CD14-positive monocyte (primary cell): ENCODE measurements at regions not wholly inside any gene's neighbourhood (a gene's known extent, or its start where the extent isn't known, plus 50 kb on each side); places are given as distances from the start of the nearest gene placed in this dataset.

Experiments used
- DNase-seq, 3 donors: peaks; one replicate each; pipeline ENCODE4 v3.0.0-alpha.2; 2011 to 2022
- H2AFZ ChIP-seq: 2 replicates; pipeline ENCODE4 v1.6.0; 2012; ENCODE audit warnings: mild to moderate bottlenecking, low read depth, low read length, inconsistent platforms; ENCODE audit not compliant: insufficient read depth, poor library complexity, severe bottlenecking
- H3K27ac ChIP-seq, 2 donors: 1 replicate in 1 of 2; 2 replicates in 1 of 2; pipeline ENCODE4 v1.5.1; 2012 to 2013; ENCODE audit warnings: low read length in 2 of 2, control low read depth in 1 of 2, inconsistent platforms in 1 of 2, low read depth in 1 of 2, mild to moderate bottlenecking in 1 of 2
- H3K27me3 ChIP-seq, 2 donors: one replicate each; pipeline versions ENCODE4 v1.6.0 to v1.6.1; 2011 to 2013; ENCODE audit warnings: low read length in 2 of 2; ENCODE audit not compliant: control insufficient read depth in 2 of 2, insufficient read depth in 2 of 2
- H3K36me3 ChIP-seq, 2 donors: replicated peaks in 1 of 2; 1 replicate in 1 of 2; 2 replicates in 1 of 2; pipeline versions ENCODE4 v1.5.1 to v1.6.1; 2012 to 2013; ENCODE audit warnings: low read length in 2 of 2, control low read depth in 1 of 2, inconsistent platforms in 1 of 2, mild to moderate bottlenecking in 1 of 2; ENCODE audit not compliant: insufficient read depth in 2 of 2, control insufficient read depth in 1 of 2
- H3K4me1 ChIP-seq, 2 donors: 1 replicate in 1 of 2; 2 replicates in 1 of 2; pipeline versions ENCODE4 v1.5.1 to v1.6.1; 2012 to 2013; ENCODE audit warnings: low read length in 2 of 2, control low read depth in 1 of 2, inconsistent platforms in 1 of 2, mild to moderate bottlenecking in 1 of 2, moderate library complexity in 1 of 2; ENCODE audit not compliant: insufficient read depth in 2 of 2, control insufficient read depth in 1 of 2
- H3K4me2 ChIP-seq: replicated peaks from 2 replicates; pipeline ENCODE3; 2012; ENCODE audit warnings: low read length, moderate library complexity, mild to moderate bottlenecking; ENCODE audit not compliant: poor library complexity, severe bottlenecking; ENCODE audit errors: extremely low read depth
- H3K4me3 ChIP-seq, 3 experiments: fragments of 200-600 bp in 1 of 3; sonication (generic) in 1 of 3; replicated peaks in 1 of 3; 1 replicate in 2 of 3; 2 replicates in 1 of 3; pipeline ENCODE4 v1.5.1; 2011 to 2013; ENCODE audit warnings: low read length in 3 of 3, mild to moderate bottlenecking in 3 of 3, control low read depth in 2 of 3, low read depth in 2 of 3, inconsistent platforms in 1 of 3, moderate library complexity in 1 of 3
- H3K79me2 ChIP-seq: 2 replicates; pipeline ENCODE4 v1.6.0; 2012; ENCODE audit warnings: mild to moderate bottlenecking, control low read depth, inconsistent platforms, low read length, moderate library complexity; ENCODE audit not compliant: insufficient read depth
- H3K9ac ChIP-seq: 2 replicates; pipeline ENCODE4 v1.6.0; 2017; ENCODE audit warnings: low read length, mild to moderate bottlenecking; ENCODE audit not compliant: insufficient read depth, poor library complexity, severe bottlenecking
- H3K9me3 ChIP-seq, 2 donors: replicated peaks in 1 of 2; 1 replicate in 1 of 2; 2 replicates in 1 of 2; pipeline versions ENCODE4 v1.5.1 to v1.6.1; 2012 to 2013; ENCODE audit warnings: low read length in 2 of 2, control low read depth in 1 of 2; ENCODE audit not compliant: control insufficient read depth in 1 of 2, insufficient read depth in 1 of 2
- H4K20me1 ChIP-seq: 2 replicates; pipeline ENCODE4 v1.6.0; 2012; ENCODE audit warnings: mild to moderate bottlenecking, low read length, control low read depth, moderate library complexity; ENCODE audit not compliant: insufficient read depth
- H3K27ac Mint-ChIP-seq, 7 donors: one replicate each; pipeline ENCODE4 v1.8.0; 2020; ENCODE audit warnings: mild to moderate bottlenecking in 7 of 7, mixed read lengths in 7 of 7, moderate library complexity in 6 of 7, inconsistent platforms in 2 of 7
- H3K27me3 Mint-ChIP-seq, 3 donors: one replicate each; pipeline ENCODE4 v1.8.0; 2021 to 2022; ENCODE audit warnings: low read depth in 3 of 3, mild to moderate bottlenecking in 3 of 3, mixed read lengths in 3 of 3, moderate library complexity in 3 of 3, inconsistent platforms in 1 of 3
- H3K36me3 Mint-ChIP-seq, 2 donors: one replicate each; pipeline ENCODE4 v1.8.0; 2020; ENCODE audit warnings: mixed read lengths in 2 of 2, inconsistent platforms in 1 of 2, mild to moderate bottlenecking in 1 of 2
- H3K4me1 Mint-ChIP-seq: one replicate; pipeline ENCODE4 v1.8.0; 2020; ENCODE audit warnings: mild to moderate bottlenecking, mixed read lengths
- H3K4me3 Mint-ChIP-seq, 2 donors: one replicate each; pipeline ENCODE4 v1.8.0; 2020; ENCODE audit warnings: mild to moderate bottlenecking in 2 of 2, mixed read lengths in 2 of 2, moderate library complexity in 1 of 2
- H3K9me3 Mint-ChIP-seq, 7 donors: one replicate each; pipeline ENCODE4 v1.8.0; 2020 to 2022; ENCODE audit warnings: mixed read lengths in 7 of 7, mild to moderate bottlenecking in 6 of 7, moderate library complexity in 6 of 7, inconsistent platforms in 2 of 7
- WGBS: methylation state at CpG from one replicate; pipeline ENCODE4 v1.1.5; 2013; ENCODE audit warnings: missing lambda C conversion rate; ENCODE audit not compliant: insufficient coverage; 5-methylcytosine and 5-hydroxymethylcytosine counted together
- intact Hi-C, 2 donors: fragments of 100-400 bp; cut with micrococcal nuclease; formaldehyde crosslinking; loops; one replicate each; pipeline versions ENCODE4 v1.15.0 to v1.15.1; 2023
- TF ChIP-seq, protein P1 (sequence below): fragments of 200-600 bp; IDR thresholded peaks from one replicate; pipeline ENCODE4 v1.8.0; 2022; ENCODE audit warnings: antibody characterized with exemption, mild to moderate bottlenecking

DNA sequence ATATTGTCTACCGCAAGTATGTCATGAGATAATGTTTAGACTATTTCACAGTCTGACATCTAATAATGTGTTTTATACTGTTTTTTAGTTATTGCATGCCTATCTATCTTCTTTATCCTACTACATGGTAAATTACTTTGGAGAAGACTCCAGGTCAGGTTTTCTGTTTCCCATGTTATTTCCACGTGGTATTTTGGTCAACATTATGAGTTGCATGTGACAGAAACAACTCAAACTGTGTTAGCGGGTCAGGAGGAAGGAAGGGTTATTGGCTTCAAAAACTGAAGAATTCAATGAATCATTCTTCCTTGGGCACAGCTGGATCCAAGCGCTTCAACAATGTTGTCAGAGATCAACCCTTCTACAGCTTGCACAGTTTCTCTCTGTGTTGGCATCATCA, 252.1 kb upstream of the CCNG1 start:
- Histone ChIP-seq H3K9ac (no peak overlapping the region), H3K9me3 (peaks cover 0 to 3% of the 10 kb centered on the region in 2 donors), H3K4me1 (no peaks in the 10 kb centered on the region), H3K4me2 (no peak overlapping the region), H3K27me3 (no peaks in the 10 kb centered on the region), H4K20me1 (no peaks in the 10 kb centered on the region), H2AFZ (no peak overlapping the region), H3K27ac (no peak overlapping the region), H3K79me2 (no peaks in the 10 kb centered on the region), H3K36me3 (no peaks in the 10 kb centered on the region), H3K4me3 (no peak overlapping the region)
- H3K4me3 Mint-ChIP-seq: no peak overlapping the region
- H3K27me3 Mint-ChIP-seq: no peaks in the 10 kb centered on the region
- peaks cover 0 to 4% (median 3%) of the 10 kb centered on the region in 7 donors for H3K9me3 Mint-ChIP-seq
- TF ChIP-seq, protein P1, sequence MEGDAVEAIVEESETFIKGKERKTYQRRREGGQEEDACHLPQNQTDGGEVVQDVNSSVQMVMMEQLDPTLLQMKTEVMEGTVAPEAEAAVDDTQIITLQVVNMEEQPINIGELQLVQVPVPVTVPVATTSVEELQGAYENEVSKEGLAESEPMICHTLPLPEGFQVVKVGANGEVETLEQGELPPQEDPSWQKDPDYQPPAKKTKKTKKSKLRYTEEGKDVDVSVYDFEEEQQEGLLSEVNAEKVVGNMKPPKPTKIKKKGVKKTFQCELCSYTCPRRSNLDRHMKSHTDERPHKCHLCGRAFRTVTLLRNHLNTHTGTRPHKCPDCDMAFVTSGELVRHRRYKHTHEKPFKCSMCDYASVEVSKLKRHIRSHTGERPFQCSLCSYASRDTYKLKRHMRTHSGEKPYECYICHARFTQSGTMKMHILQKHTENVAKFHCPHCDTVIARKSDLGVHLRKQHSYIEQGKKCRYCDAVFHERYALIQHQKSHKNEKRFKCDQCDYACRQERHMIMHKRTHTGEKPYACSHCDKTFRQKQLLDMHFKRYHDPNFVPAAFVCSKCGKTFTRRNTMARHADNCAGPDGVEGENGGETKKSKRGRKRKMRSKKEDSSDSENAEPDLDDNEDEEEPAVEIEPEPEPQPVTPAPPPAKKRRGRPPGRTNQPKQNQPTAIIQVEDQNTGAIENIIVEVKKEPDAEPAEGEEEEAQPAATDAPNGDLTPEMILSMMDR: no peak
- H3K36me3 Mint-ChIP-seq: no peaks in the 10 kb centered on the region
- no peak for DNase-seq
- no peaks in the 10 kb centered on the region for H3K4me1 Mint-ChIP-seq
- H3K27ac Mint-ChIP-seq: no peak overlapping the region
- intact Hi-C loops: no loop called here
- WGBS: 86% methylated on average over 2 of the region's 4 CpGs

DNA sequence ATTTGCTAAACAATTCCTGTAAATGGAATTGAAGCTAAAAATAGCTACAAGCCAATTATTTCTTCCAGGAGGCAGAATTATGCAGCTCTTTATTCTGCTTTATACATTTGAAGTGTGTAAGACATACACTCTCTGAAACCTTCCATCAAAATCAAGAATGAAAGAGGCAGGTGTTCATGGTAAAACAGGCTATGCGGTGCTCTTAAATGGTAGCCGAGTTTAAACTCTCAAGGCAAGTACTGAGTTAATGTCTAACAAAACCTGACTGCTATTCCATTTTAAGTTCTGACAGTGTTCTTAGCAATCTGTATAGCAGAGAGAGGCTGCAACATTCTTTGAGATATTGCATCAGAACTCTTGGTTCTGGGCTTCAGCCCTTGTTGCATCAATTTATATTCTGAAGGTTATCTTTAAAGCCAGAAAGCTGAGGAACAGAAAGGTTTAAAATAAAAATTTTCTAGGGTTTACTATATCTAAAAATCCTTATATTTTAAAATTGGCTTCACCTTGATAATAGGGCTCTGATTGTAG, 248.3 kb upstream of the CCNG1 start:
- H3K27me3 ChIP-seq: no peaks in the 10 kb centered on the region
- H3K9me3 Mint-ChIP-seq: peaks cover 0 to 6% (median 0%) of the 10 kb centered on the region in 7 donors
- no peak overlapping the region for H3K27ac Mint-ChIP-seq
- H3K4me3 Mint-ChIP-seq: no peak overlapping the region
- H3K36me3 ChIP-seq: no peaks in the 10 kb centered on the region
- TF ChIP-seq, protein P1: no peak
- intact Hi-C loops: no loop called here
- H3K9ac ChIP-seq: no peak overlapping the region
- no peaks in the 10 kb centered on the region for H3K27me3 Mint-ChIP-seq
- no peaks in the 10 kb centered on the region for H3K36me3 Mint-ChIP-seq
- H3K4me1 ChIP-seq: no peaks in the 10 kb centered on the region
- peaks cover 0 to 6% of the 10 kb centered on the region in 2 donors for H3K9me3 ChIP-seq
- no peak overlapping the region for H3K27ac ChIP-seq
- no peak for DNase-seq
- no peaks in the 10 kb centered on the region for H3K79me2 ChIP-seq
- no peak overlapping the region for H2AFZ ChIP-seq
- no peak overlapping the region for H3K4me3 ChIP-seq
- WGBS: no CpG with 5 or more reads among the region's 2 CpGs
- H4K20me1 ChIP-seq: no peaks in the 10 kb centered on the region
- H3K4me1 Mint-ChIP-seq: no peaks in the 10 kb centered on the region
- H3K4me2 ChIP-seq: no peak overlapping the region
